Thoracic aorta (tissue), 2 donors: ENCODE measurements at regions not wholly inside any gene's neighbourhood (a gene's known extent, or its start where the extent isn't known, plus 50 kb on each side); places are given as distances from the start of the nearest gene placed in this dataset.

ENCODE experiments used
- ATAC-seq: fragments of 150-250 bp; one replicate; pipeline ENCODE4 v1.8.0; 2017; ENCODE audit warnings: low read depth; ENCODE audit not compliant: insufficient number of reproducible peaks, low FRiP score
- DNase-seq: peaks from one replicate; pipeline ENCODE4 v3.0.0-alpha.2; 2020; ENCODE audit warnings: low spot score
- H3K27ac ChIP-seq, 2 donors: fragments of 200-600 bp; sonication (generic); 1 replicate in 1 of 2; 2 replicates in 1 of 2; pipeline ENCODE4 v1.5.1; 2016; ENCODE audit warnings: mild to moderate bottlenecking in 2 of 2, moderate library complexity in 2 of 2
- H3K27me3 ChIP-seq: fragments of 200-600 bp; sonication (generic); replicated peaks from 2 replicates; pipeline ENCODE4 v1.6.0; 2016; ENCODE audit warnings: mild to moderate bottlenecking; ENCODE audit not compliant: insufficient read depth
- H3K36me3 ChIP-seq: fragments of 200-600 bp; sonication (generic); one replicate; pipeline ENCODE4 v1.5.1; 2016
- H3K4me1 ChIP-seq, 2 donors: fragments of 200-600 bp; sonication (generic); 1 replicate in 1 of 2; 2 replicates in 1 of 2; pipeline versions ENCODE4 v1.5.1 to v1.6.0; 2016; ENCODE audit warnings: low read depth in 2 of 2, mild to moderate bottlenecking in 1 of 2; ENCODE audit not compliant: control insufficient read depth in 1 of 2
- H3K4me3 ChIP-seq: fragments of 200-600 bp; sonication (generic); 2 replicates; pipeline ENCODE4 v1.5.1; 2016; ENCODE audit warnings: mild to moderate bottlenecking
- H3K9me3 ChIP-seq: fragments of 200-600 bp; sonication (generic); 2 replicates; pipeline ENCODE4 v1.5.1; 2016
- TF ChIP-seq, protein P1 (sequence below): fragments of 200-600 bp; sonication (generic); IDR thresholded peaks from one replicate; pipeline ENCODE4 v1.5.1; 2019; ENCODE audit warnings: antibody characterized with exemption

DNA sequence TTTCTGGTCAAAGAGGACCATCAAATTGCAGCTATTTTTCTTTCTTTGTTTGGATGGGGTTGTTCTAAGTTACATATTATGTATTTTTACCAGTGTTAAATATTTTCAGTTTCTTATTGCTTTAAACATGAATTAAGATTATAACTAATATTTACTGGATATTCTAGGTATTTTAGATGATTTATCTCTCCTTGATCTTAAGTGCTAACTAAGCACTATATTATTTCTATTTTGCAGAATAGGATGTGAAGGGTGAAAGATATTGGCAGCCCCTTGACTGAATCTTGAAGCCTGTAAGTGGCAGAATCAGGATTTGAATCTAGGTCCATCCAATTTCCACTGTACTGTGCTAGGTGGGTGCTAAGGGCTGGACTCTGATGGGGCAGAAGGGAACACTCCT is 307.3 kb upstream of the CCL2 start:
- TF ChIP-seq, protein P1, sequence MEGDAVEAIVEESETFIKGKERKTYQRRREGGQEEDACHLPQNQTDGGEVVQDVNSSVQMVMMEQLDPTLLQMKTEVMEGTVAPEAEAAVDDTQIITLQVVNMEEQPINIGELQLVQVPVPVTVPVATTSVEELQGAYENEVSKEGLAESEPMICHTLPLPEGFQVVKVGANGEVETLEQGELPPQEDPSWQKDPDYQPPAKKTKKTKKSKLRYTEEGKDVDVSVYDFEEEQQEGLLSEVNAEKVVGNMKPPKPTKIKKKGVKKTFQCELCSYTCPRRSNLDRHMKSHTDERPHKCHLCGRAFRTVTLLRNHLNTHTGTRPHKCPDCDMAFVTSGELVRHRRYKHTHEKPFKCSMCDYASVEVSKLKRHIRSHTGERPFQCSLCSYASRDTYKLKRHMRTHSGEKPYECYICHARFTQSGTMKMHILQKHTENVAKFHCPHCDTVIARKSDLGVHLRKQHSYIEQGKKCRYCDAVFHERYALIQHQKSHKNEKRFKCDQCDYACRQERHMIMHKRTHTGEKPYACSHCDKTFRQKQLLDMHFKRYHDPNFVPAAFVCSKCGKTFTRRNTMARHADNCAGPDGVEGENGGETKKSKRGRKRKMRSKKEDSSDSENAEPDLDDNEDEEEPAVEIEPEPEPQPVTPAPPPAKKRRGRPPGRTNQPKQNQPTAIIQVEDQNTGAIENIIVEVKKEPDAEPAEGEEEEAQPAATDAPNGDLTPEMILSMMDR, result no peak
- H3K4me1 ChIP-seq, result no peaks in the 10 kb centered on the region
- H3K27ac ChIP-seq, result no peak overlapping the region
- H3K36me3 ChIP-seq, result no peaks in the 10 kb centered on the region
- DNase-seq (no peak), ATAC-seq (no peak)
- H3K27me3 ChIP-seq, result no peaks in the 10 kb centered on the region
- no peaks in the 10 kb centered on the region for H3K9me3 ChIP-seq
- H3K4me3 ChIP-seq, result no peak overlapping the region

DNA sequence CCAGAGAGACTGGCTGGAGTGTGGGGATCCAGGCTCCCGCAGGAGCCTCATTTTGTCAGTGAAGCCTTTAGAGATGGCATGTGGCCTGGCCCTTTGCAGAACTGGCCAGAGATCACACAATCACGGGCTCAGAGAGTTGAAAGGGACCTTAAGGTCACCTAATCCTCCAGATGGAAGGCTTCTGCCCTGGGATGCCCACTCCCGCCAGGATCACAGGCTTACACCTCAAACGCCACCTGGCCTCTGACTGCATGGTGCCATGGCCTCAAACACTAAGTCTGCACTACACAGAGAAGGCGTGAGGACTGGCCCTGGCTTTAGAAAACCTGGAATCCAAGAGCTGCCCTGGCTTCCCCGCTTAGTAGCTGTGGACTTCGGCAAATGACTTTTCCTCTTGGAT is 306.8 kb upstream of the CCL2 start:
- no peaks in the 10 kb centered on the region for H3K27me3 ChIP-seq
- no peak for DNase-seq
- no peak overlapping the region for H3K4me3 ChIP-seq
- no peak overlapping the region for H3K27ac ChIP-seq
- H3K36me3 ChIP-seq, result no peaks in the 10 kb centered on the region
- ATAC-seq, result no peak
- H3K4me1 ChIP-seq, result no peaks in the 10 kb centered on the region
- no peaks in the 10 kb centered on the region for H3K9me3 ChIP-seq
- TF ChIP-seq, protein P1, result no peak

DNA sequence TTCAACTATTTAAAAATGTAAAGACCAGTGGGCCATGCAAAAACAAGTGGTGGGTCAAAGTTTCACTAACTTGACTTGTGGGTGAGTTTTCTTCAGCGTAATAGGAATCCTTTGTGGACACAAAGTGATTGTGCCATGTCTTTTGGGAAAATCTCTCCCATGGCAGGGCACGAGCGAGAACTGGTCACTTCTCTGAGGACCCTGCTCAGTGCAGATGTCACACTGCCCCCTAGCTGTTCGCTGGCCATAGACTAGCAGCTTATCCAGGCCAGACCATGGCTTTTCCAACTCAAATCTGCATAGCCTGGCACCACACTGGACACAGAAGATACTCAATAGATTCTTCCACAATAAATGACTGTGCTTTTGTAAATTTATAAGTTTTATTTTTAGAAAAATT is 306.0 kb upstream of the CCL2 start:
- no peaks in the 10 kb centered on the region for H3K27me3 ChIP-seq
- H3K4me3 ChIP-seq, result no peak overlapping the region
- TF ChIP-seq, protein P1, result no peak
- no peak overlapping the region for H3K27ac ChIP-seq
- DNase-seq (no peak), ATAC-seq (no peak)
- no peaks in the 10 kb centered on the region for H3K4me1 ChIP-seq
- H3K9me3 ChIP-seq, result no peaks in the 10 kb centered on the region
- H3K36me3 ChIP-seq, result no peaks in the 10 kb centered on the region

DNA sequence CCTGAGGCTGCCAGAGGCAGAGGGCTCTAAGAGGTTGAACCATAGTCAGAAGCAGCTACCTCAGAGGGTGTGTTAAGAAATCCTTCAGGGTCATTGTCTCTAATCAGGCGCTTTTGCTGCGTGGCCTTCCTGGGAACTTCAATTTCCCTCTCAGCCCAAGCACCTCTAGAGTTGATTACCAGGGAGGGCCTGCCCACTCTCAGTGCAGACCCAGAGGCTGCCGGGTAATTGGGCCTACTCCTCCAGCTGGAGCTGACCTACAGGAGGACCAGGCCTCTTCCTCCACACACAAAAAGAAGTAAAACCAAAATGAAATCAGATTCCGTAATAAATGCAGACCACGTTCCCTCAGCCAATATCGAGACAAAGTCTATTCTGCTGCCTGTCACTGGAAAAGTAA is 305.0 kb upstream of the CCL2 start:
- ATAC-seq (no peak), DNase-seq (no peak)
- H3K27ac ChIP-seq, result no peak overlapping the region
- no peaks in the 10 kb centered on the region for H3K4me1 ChIP-seq
- no peaks in the 10 kb centered on the region for H3K9me3 ChIP-seq
- H3K36me3 ChIP-seq, result no peaks in the 10 kb centered on the region
- no peaks in the 10 kb centered on the region for H3K27me3 ChIP-seq
- TF ChIP-seq, protein P1, result no peak
- no peak overlapping the region for H3K4me3 ChIP-seq

DNA sequence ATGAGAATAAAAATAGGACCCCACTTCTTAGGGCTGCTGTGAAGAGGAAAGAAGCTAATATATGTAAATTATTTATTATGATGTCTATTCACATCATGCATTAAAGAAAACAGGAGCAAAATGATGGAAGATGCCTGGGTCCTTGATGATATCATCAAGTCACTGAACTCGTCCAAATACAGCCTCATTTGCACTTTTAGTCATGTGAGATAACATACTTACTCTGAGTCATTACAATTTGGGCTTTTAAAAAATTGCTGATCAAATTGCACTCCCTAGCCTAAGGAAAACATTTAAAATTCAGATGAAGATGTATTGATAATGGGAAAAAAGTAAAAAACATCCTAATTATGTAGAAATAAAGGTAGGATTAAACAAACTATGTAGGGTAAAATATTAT is 302.7 kb upstream of the CCL2 start:
- Histone ChIP-seq H3K36me3 (no peaks in the 10 kb centered on the region), H3K4me1 (no peaks in the 10 kb centered on the region), H3K27me3 (no peaks in the 10 kb centered on the region), H3K9me3 (no peaks in the 10 kb centered on the region), H3K4me3 (no peak overlapping the region), H3K27ac (no peak overlapping the region)
- TF ChIP-seq, protein P1, result no peak
- ATAC-seq (no peak), DNase-seq (no peak)
